Endothelial cell (in vitro differentiated cells): ENCODE measurements at regions not wholly inside any gene's neighbourhood (a gene's known extent, or its start where the extent isn't known, plus 50 kb on each side); places are given as distances from the start of the nearest gene placed in this dataset.

Source experiments
- DNase-seq: peaks from one replicate; pipeline ENCODE4 v3.0.0; 2021; ENCODE audit warnings: low spot score
- H3K27ac Mint-ChIP-seq: one replicate; pipeline ENCODE4 v1.8.0; 2021; ENCODE audit warnings: mixed read lengths, inconsistent platforms; ENCODE audit not compliant: unreplicated experiment
- H3K27me3 Mint-ChIP-seq: one replicate; pipeline ENCODE4 v1.8.0; 2021; ENCODE audit warnings: mild to moderate bottlenecking, moderate library complexity, mixed read lengths, inconsistent platforms; ENCODE audit not compliant: unreplicated experiment
- H3K36me3 Mint-ChIP-seq: one replicate; pipeline ENCODE4 v1.8.0; 2021; ENCODE audit warnings: mild to moderate bottlenecking, low read depth, mixed read lengths, inconsistent platforms; ENCODE audit not compliant: unreplicated experiment
- H3K4me1 Mint-ChIP-seq: one replicate; pipeline ENCODE4 v1.8.0; 2021; ENCODE audit warnings: mild to moderate bottlenecking, mixed read lengths, inconsistent platforms; ENCODE audit not compliant: unreplicated experiment
- H3K4me3 Mint-ChIP-seq: one replicate; pipeline ENCODE4 v1.8.0; 2021; ENCODE audit warnings: mild to moderate bottlenecking, mixed read lengths, inconsistent platforms; ENCODE audit not compliant: unreplicated experiment
- H3K9me3 Mint-ChIP-seq: one replicate; pipeline ENCODE4 v1.8.0; 2021; ENCODE audit warnings: mixed read lengths, inconsistent platforms; ENCODE audit not compliant: unreplicated experiment
- TF ChIP-seq, protein P1 (sequence below): fragments of 200-600 bp; sonication (generic); IDR thresholded peaks from one replicate; pipeline ENCODE4 v1.5.0; 2021; ENCODE audit warnings: antibody characterized with exemption; ENCODE audit not compliant: unreplicated experiment

DNA sequence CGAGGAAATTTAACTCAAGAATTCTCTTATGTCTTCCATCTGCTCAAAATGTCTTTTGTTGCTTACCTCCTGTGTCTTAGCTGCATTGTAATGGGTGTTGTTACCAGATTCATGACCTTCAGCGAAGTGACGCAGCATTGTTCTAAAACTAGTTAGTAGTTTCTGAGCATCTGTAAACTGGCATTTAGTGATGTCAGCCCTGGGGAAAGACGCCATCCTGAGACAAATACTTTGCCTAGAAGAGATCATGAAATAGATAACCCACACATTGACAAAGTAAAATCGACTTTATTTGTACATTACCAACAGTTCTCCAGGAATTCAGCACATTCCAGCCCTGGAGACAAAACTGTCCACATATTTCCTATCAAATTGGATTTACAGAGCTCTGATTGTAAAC lies 87.8 kb downstream of the GPAM start:
- no peak overlapping the region for H3K4me3 Mint-ChIP-seq

DNA sequence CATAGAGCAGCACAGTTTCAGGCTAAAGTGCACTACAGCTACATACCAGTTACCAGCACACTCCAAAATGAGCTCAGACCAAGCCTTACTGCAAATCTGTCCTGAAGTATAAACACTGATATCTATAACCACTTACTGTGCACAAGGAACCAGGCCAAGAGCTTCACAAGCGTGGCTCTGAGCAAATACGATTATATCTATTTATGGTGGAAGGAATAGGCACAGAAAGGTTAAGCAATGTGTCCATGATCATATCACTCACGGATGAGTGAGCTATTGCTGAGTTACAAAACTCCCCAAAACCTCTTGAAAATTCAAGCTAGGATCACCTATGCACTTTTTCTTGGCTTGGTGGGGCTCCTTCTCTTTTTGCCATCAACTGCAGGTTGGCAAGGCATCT lies 84.9 kb downstream of the GPAM start:
- Mint-ChIP-seq H3K4me1 (no peaks in the 10 kb centered on the region), H3K27me3 (peaks cover 1% of the 10 kb centered on the region), H3K36me3 (peaks cover 4% of the 10 kb centered on the region), H3K4me3 (no peak overlapping the region), H3K9me3 (peaks cover 10% of the 10 kb centered on the region), H3K27ac (no peak overlapping the region)
- TF ChIP-seq, protein P1, sequence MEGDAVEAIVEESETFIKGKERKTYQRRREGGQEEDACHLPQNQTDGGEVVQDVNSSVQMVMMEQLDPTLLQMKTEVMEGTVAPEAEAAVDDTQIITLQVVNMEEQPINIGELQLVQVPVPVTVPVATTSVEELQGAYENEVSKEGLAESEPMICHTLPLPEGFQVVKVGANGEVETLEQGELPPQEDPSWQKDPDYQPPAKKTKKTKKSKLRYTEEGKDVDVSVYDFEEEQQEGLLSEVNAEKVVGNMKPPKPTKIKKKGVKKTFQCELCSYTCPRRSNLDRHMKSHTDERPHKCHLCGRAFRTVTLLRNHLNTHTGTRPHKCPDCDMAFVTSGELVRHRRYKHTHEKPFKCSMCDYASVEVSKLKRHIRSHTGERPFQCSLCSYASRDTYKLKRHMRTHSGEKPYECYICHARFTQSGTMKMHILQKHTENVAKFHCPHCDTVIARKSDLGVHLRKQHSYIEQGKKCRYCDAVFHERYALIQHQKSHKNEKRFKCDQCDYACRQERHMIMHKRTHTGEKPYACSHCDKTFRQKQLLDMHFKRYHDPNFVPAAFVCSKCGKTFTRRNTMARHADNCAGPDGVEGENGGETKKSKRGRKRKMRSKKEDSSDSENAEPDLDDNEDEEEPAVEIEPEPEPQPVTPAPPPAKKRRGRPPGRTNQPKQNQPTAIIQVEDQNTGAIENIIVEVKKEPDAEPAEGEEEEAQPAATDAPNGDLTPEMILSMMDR = no peak
- DNase-seq = no peak

More for the DNA sequence above, 87.8 kb downstream of the GPAM start:
- Mint-ChIP-seq H3K27ac (no peak overlapping the region), H3K27me3 (no peaks in the 10 kb centered on the region), H3K4me1 (no peaks in the 10 kb centered on the region), H3K9me3 (no peaks in the 10 kb centered on the region), H3K36me3 (no peaks in the 10 kb centered on the region)
- TF ChIP-seq, protein P1 = no peak
- DNase-seq = no peak
